HG03342 (cell line): ENCODE measurements at regions not wholly inside any gene's neighbourhood (a gene's known extent, or its start where the extent isn't known, plus 50 kb on each side); places are given as distances from the start of the nearest gene placed in this dataset.
"Not testable (repeated sequence)": the region's sequence is repeated elsewhere in the genome, so short reads cannot be mapped to it uniquely, and the experiment has no call there.

Source experiments
- ATAC-seq: cut with Tn5 transposase; IDR thresholded peaks from one replicate; pipeline ENCODE4 v1.9.1; 2021; ENCODE audit warnings: mild to moderate bottlenecking, moderate library complexity; ENCODE audit not compliant: unreplicated experiment

DNA sequence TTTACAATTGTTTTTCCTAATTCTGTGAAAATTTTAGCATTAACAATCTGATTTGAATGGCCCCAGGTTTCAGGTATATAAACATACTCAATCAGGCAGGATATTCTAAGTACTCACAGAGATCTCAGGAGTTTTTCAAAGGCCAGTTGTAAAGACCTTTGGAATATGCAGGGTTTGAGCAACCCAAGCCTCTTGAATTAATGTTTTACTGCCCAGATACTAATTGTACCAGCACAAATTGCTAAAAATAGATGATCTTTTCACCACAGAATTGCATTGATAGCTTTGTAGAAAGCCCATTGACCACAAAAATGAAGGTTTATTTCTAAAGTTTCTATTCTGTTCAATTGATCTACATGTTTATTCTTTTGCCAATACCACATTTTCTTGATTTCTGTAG is 186.5 kb downstream of the OSTF1 start:
- ATAC-seq, result no peak

GRCh38 chr9:75282047-75282446 is 193.7 kb downstream of the OSTF1 start:
- no peak for ATAC-seq

- ATAC-seq, result no peak
Measured at GRCh38 chr9:75289332-75289731, 201.0 kb downstream of the OSTF1 start.

GRCh38 chr9:75299324-75299723 is 211.0 kb downstream of the OSTF1 start:
- ATAC-seq, result no peak

- ATAC-seq, result no peak
Measured at GRCh38 chr9:75333624-75334023, 245.3 kb downstream of the OSTF1 start.

DNA sequence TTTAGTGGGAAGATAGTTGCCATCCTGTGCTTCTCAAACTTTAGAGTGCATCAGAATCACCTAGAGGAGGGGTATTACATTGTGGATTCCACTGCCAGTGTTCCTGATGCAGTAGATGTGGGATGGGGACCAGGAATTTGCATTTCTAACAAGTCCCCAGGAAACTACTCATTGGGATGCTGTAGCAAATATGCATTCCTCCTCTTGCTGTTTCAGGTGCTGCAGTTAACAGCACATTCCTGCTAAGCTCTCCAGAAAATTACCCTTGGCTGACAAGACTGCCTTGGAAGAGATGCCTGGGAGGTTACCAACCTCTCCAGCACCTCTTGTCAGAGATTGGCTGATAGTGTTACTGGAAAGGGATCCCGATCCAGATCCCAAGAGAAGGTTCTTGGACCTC is 270.5 kb downstream of the OSTF1 start:
- ATAC-seq, result no peak

GRCh38 chr9:75359638-75360037 is 271.3 kb downstream of the OSTF1 start:
- ATAC-seq, result no peak

GRCh38 chr9:75360252-75360651 is 271.9 kb downstream of the OSTF1 start:
- no peak for ATAC-seq

GRCh38 chr9:75362446-75362845 is 274.1 kb downstream of the OSTF1 start:
- not testable (repeated sequence) for ATAC-seq

GRCh38 chr9:75365196-75365595 is 276.9 kb downstream of the OSTF1 start:
- ATAC-seq, result no peak

GRCh38 chr9:75369989-75370388 is 281.7 kb downstream of the OSTF1 start:
- no peak for ATAC-seq

DNA sequence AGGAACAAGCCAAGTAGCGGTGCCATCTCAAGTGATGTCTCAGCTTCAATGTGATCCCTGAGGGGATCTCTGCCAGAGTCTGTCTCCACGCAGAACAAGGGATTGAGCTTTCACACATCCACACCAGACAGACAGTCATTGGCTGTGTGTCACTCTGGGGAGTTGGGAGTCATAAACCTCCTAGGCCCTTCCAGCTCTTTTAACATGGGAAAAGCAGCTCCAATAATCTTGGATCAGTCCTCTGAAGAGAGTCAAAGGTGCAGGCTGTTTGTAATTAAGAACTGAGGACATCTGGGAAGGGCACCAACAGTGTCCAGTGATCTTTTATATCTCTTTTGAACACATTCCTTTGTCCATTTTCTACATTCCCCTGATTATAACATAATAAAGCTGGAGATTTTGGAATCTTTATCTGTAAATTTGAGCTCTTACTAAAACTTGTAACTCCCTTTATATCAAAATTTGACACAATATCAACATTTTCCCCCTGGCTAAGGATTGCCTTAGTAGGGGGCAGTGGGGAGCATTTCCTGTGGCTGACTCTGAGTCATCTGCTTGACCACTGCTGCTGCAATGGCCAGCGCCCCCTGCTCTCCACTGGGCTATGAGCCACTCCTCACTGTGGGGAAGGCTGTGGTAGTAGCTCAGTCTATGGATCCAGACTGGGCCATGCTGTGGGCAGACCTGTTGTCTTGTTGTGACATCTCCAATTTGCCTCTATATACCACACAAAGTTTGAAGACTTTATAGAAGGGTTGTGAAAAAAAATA is 284.4 kb downstream of the OSTF1 start:
- ATAC-seq, result no peak

GRCh38 chr9:75376680-75377254 is 288.5 kb downstream of the OSTF1 start:
- no peak for ATAC-seq

- ATAC-seq, result no peak
Measured at GRCh38 chr9:75378036-75378435, 289.7 kb downstream of the OSTF1 start.

GRCh38 chr9:75378926-75379325 is 290.6 kb downstream of the OSTF1 start:
- no peak for ATAC-seq

DNA sequence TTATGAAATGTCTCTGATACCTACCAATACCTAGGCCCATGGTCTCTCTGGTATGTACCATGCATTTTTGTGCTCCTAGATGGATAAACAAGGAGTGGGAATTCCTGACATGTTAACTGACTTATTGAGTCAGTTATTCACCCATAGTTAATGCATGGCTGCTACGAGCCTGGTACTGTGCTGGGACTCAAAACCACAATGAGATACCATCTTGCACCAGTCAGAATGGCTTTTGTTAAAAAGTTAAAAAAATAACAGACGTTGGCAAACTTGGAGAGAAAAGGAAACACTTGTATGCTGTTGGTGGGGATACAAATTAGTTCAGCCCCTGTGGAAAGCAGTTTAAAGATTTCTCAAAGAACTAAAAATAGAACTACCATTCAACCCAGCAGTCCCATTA is 293.8 kb downstream of the OSTF1 start:
- ATAC-seq, result no peak

- ATAC-seq, result not testable (repeated sequence)
Measured at GRCh38 chr9:75383420-75384034, 295.2 kb downstream of the OSTF1 start.

DNA sequence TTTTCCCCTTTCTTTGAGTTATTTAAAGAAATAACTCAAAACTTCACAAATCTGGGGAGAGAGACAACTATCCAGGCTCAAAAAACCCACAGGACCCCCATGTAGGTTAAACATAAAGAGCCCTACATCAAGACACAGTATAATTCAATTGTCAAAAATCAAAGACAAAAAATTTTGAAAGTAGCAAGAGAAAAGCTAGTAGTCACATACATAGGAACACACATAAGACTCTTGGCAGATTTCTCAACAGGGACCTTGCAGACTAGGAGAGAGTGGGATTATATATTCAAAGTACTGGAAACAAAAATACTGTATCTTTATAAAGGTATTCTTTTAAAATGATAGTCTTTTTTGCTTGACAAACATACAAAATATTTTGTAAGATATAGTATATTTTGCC is 296.9 kb downstream of the OSTF1 start:
- no peak for ATAC-seq

DNA sequence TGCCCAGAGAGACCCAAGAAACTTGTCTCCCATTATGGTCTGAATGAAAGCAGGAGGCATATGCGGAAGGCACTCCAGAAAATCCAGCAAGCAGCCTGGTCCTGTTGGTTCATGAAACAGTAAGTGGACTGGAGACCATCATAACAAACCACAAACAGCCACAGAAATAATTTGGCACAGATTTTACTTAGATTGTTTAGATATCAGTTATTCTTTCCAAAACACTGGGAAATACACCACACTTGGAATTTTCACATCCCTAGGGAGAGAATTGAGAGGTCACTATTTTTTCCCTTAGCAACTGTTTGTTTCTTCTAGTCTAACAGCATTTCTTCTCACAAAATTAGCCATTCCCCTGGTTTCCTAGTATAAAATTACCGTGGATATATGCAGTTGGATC is 300.8 kb downstream of the OSTF1 start:
- no peak for ATAC-seq

GRCh38 chr9:75390951-75391350 is 302.6 kb downstream of the OSTF1 start:
- ATAC-seq, result no peak

DNA sequence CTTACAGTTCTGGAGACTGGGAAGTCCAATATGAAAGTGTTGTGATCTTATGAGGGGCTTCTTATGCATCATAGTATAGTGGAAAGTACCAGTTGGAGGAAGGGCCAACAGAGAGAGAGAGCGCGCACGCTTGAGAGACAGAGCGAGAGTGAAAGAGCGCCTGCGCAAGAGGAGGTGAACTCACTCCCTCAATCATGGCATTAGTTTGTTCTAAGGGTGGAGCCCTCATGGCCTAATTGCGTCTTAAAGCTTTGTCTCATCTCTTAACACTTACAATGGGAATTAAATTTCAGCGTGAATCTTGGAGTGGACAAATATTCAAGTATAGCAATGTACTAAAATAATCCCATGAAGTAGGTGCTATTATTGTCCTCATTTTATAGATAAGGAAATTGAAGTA is 303.2 kb downstream of the OSTF1 start:
- no peak for ATAC-seq

DNA sequence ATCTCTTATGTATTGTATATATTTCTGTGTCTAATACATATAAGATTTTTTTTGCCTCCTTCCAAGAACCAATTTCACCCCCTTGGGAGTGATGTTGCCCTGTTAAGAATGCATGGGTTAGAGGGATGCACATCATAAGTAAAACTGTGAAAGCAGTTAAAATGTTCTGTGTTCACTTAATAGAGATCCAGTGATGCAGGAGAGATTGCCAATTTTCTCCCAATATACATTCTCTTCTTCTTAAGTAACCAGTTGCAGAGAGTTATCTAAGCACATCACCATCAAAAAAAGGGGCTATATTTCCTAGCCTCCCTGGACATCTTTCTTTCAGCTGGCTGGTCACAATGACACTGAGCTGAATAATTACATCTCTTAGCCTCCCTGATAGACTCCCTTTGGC is 307.0 kb downstream of the OSTF1 start:
- no peak for ATAC-seq
